ENCODE measurements at regions not wholly inside any gene's neighbourhood (a gene's known extent, or its start where the extent isn't known, plus 50 kb on each side); places are given as distances from the start of the nearest gene placed in this dataset.
"Not testable (repeated sequence)": the region's sequence is repeated elsewhere in the genome, so short reads cannot be mapped to it uniquely, and the experiment has no call there.

GRCh38 chr6:140544431-140544830, 1170.0 kb upstream of the CITED2 start:
- DNase-seq: no peak

GRCh38 chr6:140542863-140543262, 1168.4 kb upstream of the CITED2 start:
- no peak for DNase-seq

- DNase-seq: no peak
Measured at GRCh38 chr6:140541288-140541687, 1166.8 kb upstream of the CITED2 start.

GRCh38 chr6:140540743-140541142, 1166.3 kb upstream of the CITED2 start:
- DNase-seq: no peak

- no peak for DNase-seq
Measured at GRCh38 chr6:140538926-140539325, 1164.5 kb upstream of the CITED2 start.

- DNase-seq: no peak
Measured at GRCh38 chr6:140537834-140538705, 1163.6 kb upstream of the CITED2 start.

- DNase-seq: no peak
Measured at GRCh38 chr6:140537211-140537610, 1162.8 kb upstream of the CITED2 start.

- no peak for DNase-seq
Measured at GRCh38 chr6:140535511-140535910, 1161.1 kb upstream of the CITED2 start.

GRCh38 chr6:140533526-140533925, 1159.1 kb upstream of the CITED2 start:
- DNase-seq: no peak

- no peak for DNase-seq
Measured at GRCh38 chr6:140504776-140505175, 1130.3 kb upstream of the CITED2 start.

- DNase-seq: no peak
Measured at GRCh38 chr6:140500849-140501248, 1126.4 kb upstream of the CITED2 start.

- no peak for DNase-seq
Measured at GRCh38 chr6:140499607-140500006, 1125.2 kb upstream of the CITED2 start.

GRCh38 chr6:140494321-140495108, 1120.1 kb upstream of the CITED2 start:
- no peak for DNase-seq

GRCh38 chr6:140493470-140493869, 1119.0 kb upstream of the CITED2 start:
- DNase-seq: not testable (repeated sequence)

GRCh38 chr6:140490081-140490480, 1115.6 kb upstream of the CITED2 start:
- no peak for DNase-seq

- DNase-seq: no peak
Measured at GRCh38 chr6:140487586-140487985, 1113.1 kb upstream of the CITED2 start.

GRCh38 chr6:140486450-140487361, 1112.3 kb upstream of the CITED2 start:
- DNase-seq: no peak

GRCh38 chr6:140485740-140486449, 1111.4 kb upstream of the CITED2 start:
- no peak for DNase-seq

- DNase-seq: no peak
Measured at GRCh38 chr6:140480852-140481251, 1106.4 kb upstream of the CITED2 start.

- no peak for DNase-seq
Measured at GRCh38 chr6:140478631-140479030, 1104.2 kb upstream of the CITED2 start.

GRCh38 chr6:140475086-140475485, 1100.6 kb upstream of the CITED2 start:
- DNase-seq: no peak

GRCh38 chr6:140464720-140465119, 1090.3 kb upstream of the CITED2 start:
- DNase-seq: no peak
